GM19023 (cell line): ENCODE measurements at regions not wholly inside any gene's neighbourhood (a gene's known extent, or its start where the extent isn't known, plus 50 kb on each side); places are given as distances from the start of the nearest gene placed in this dataset.
A peak's percentile ranks its signal among the peaks of the same experiment; 100 is the strongest.
"Not testable (repeated sequence)": the region's sequence is repeated elsewhere in the genome, so short reads cannot be mapped to it uniquely, and the experiment has no call there.

ENCODE experiments used
- ATAC-seq: cut with Tn5 transposase; IDR thresholded peaks from one replicate; pipeline ENCODE4 v1.9.1; 2021; ENCODE audit warnings: mild to moderate bottlenecking, moderate library complexity; ENCODE audit not compliant: unreplicated experiment

DNA sequence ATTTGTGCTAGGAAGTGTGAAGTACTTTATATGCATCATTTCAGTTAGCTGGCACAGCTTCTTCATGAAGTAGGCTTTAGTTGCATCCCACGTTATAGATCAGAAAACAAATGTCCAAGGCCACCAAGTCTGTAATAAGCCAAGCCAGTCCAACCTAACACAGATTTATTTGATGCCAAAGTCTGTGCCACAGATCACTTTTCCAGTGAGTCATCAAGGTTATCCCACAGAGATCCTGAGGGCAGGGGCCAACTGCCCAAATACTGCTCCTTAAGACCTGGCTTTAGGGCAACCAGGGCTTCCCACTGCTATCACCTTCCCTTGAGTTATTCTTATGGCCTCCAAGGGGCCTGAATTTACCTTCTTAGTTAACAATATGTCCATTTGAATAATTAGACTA, 1340.4 kb downstream of the XPNPEP1 start:
- no peak for ATAC-seq

DNA sequence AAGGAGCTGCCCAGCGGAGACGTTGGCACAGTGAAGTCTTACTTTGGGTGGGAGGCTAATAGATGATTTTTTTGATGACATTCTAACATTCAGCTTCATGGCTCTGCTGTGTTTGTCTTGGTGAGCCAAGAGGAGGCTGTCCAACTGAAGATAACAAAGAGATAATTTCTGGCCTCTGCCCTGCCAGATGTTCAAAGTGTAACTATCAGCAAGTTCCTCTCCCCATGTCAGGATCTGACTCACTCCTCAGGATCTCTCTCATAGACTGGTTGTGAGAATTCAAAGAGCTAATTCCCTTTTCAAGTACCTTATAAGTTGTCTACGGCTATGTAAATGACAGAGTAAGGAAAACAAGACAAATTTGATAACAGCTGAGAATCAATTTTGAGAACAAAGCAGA, 1340.9 kb downstream of the XPNPEP1 start:
- no peak for ATAC-seq

DNA sequence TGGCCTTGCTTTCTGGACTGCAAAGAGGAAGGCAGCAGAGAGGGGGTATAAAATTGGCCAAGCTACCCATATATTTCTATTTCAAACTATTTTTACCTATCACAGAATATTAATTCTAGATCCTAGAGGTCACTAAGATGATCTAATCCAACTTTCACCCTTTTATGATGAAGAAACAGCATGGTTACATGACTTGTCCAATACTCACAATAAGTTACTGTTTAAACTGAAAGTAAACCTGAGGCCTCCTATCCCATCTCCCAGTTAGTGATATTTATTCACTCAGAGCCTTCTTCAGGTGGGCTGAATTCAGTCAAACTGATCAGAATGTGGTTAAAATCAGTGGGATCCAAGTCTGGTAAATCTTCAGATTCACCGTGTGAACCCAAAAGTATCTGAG, 1345.1 kb downstream of the XPNPEP1 start:
- no peak for ATAC-seq

DNA sequence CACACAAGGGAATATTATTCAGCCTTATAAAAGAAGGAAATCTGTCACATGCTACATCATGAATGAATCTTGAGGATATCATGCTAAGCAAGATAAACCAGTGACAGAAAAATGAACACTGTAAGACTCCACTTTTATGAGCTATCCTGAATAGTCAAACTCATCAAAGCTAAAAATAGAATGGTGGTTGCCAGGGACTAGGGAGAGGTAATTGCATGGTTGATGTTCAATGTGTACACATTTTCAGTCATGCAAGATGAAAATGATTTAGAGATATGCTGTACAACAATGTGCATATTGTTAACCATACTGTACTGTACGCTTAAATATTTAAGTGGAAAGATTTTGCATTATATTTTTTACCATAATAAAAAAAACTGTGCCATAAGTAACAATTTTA, 1349.1 kb downstream of the XPNPEP1 start:
- ATAC-seq = no peak

DNA sequence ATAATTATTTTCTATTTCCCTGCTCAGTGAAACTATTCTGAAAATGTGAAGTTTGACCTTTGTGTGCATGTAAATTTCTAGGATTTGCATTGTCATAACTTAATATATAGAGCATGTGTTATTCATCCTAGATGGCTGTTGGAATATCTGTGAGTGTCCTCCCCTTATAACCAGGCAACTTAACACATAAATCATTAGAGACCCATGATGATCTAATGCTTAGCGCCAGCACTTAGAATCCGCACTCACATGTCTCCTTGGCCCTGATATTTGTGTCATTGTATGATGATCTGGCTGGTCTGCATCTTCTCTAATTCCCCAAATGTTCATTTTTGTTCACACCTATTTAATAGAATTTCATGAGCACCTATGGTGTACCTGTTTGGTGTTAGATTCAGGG, 1354.5 kb downstream of the XPNPEP1 start:
- no peak for ATAC-seq

DNA sequence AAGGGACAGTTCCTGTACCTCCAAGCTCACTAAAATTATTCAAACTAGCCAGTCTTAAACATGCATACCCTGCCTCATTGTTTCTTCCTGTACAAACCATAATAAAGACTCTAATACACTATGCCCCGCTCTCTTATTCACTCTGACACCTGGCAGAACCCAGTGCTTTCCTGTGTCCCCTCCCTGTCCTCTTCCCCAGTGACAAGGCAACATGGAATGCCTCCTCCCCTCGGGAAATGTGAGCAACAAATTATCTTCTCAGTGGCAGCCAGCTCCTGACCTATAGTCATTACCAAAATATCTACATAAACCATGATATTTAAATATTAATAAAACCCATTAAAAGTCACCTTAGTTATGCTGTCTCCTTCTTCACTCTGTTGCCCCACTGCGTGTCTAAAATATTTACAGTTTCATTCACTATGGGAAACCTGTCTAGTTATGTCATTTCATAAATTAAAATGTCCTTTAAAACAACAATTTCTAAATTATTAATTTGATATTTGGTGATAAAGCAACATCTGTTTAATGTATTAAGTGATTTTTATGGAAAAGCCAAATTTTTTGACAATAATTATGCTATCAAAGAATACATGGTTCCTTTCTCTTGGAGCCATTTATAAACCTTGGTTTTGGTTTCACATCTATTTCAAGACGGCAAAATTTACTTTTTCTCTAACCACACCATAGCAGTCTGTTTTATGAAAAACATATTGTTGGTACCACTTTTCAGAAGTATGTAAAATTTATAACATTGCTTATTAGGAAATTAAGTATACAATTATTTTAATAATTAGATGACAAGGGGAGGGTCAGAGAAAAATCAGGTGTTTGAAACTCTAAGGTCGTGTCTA, 1355.2 kb downstream of the XPNPEP1 start:
- peak; percentile 45 for ATAC-seq

DNA sequence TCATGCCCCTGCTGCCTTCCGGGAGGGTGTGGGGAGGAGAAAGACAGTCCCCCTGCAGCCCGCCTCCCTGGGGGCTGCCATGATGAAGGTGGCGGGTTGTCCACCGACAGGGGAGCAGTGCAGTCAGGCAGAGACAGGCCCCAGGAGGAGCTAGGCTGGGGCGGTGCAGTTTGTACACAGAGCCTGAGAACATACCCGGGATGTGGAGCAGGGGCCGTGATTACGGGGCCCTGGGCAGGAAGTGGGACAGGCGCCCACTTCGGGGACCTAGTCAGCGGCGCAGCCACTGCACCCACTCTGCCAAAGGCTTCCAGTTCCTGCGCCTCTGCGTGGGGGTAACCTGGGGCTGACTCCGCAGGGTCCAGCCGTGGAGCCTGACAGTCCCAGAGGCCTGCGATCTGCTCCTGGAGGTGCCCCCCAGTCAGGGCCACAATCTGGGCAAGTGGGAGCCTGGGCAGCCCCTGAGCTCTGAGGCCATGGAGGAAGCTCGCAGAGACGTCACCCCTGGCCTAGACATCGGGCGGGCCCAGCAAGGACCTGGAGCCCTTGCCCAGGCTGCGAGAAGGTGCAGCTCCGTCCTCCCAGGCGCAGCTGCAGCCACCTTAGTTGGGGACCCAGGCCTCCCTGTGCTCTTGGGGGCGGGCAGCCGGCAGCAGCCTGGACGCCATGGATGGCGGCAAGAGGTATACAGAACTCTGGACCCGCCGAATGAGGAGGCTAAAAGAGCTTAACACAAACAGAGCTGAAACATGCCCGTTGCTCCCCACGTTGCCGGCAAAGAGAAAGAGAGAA, 1356.8 kb downstream of the XPNPEP1 start:
- ATAC-seq = no peak

DNA sequence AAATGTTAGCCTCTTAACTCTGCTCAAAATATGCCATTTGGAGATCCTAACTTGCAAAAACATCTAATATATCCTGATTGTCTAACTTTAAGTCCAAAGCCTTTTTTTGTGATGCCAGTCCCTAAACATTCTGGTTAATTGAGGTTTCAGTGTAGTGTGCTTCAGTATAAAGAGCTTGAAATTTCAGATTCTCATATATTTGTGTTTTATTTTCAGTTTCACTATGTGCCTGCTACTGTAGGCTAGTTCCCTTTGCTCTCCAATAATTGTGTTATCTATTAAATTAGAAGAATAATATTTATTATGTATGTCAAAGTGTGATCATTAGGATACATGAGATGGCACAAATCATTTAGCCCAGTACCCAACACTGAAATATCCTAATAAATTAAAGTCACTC, 1361.2 kb downstream of the XPNPEP1 start:
- ATAC-seq = no peak

DNA sequence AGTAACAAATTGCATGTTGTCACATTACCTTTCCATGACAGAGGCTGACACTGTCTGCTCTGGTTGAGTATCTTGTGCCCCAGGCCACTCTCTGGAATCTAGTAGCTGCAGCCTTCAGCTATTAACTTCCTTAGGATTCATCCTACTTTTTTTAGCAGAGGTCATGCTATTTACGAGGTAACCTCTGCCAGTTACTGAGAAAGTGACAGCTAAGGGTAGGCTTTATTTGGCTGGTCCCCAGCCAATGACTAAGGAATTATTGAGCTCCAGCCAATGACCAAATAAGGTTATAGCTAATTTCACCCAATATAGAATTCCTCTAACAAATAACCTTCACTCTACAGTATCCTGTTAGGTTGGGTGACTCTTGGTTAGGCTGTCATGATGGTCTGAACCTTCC, 1361.7 kb downstream of the XPNPEP1 start:
- no peak for ATAC-seq

DNA sequence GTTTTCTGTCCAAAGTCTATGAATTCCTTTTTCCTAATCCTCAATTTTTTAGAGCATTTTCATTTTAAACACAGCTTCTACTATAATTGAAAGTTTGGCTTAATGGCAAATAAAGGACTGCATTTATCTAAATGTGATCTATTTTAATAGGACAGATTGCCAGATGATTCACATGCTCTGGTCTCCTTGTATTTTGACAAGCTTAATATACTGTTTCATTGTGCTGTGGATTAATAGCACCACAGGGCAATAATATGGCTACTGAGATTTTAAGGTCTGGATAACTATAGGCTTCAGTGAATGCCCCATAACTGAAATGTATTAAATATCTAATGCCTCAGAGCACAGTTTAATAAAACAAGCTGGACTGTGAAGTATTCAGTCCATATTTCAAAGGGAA, 1362.8 kb downstream of the XPNPEP1 start:
- ATAC-seq = no peak

DNA sequence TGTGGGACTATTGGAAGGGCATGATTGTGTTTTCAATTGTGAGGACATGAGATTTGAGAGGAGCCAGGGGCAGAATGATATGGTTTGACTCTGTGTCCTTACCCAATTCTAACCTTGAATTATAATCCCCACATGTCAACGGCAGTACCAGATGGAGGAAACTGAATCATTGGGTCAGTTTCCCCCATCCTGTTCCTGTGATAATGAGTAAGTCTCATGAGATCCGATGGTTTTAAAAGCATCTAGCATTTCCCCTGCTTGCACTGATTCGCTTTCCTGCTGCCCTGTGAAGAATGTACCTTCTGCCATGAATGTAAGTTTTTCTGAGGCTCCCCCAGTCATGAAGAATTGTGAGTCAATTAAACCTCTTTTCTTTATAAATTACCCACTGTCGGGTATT, 1367.1 kb downstream of the XPNPEP1 start:
- no peak for ATAC-seq

DNA sequence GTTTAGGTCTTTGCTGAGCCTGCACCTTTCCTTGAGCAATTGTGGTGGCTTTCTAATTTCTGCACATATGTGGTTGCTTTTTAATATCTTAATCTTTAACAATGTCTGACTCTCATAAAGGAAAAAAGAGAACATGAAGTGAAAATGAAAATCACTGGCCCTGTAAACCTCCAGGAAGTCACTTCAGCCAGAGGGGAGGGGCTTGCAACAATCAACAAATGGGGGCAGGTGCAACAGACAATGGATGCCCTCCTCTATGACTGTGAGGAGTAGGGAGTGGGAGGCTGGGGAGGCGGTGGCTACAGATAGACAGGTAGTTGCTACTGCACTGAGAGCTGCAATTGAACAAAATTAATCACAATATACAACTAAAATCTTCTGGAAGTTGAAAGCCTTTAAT, 1377.4 kb downstream of the XPNPEP1 start:
- peak; percentile 79 for ATAC-seq

DNA sequence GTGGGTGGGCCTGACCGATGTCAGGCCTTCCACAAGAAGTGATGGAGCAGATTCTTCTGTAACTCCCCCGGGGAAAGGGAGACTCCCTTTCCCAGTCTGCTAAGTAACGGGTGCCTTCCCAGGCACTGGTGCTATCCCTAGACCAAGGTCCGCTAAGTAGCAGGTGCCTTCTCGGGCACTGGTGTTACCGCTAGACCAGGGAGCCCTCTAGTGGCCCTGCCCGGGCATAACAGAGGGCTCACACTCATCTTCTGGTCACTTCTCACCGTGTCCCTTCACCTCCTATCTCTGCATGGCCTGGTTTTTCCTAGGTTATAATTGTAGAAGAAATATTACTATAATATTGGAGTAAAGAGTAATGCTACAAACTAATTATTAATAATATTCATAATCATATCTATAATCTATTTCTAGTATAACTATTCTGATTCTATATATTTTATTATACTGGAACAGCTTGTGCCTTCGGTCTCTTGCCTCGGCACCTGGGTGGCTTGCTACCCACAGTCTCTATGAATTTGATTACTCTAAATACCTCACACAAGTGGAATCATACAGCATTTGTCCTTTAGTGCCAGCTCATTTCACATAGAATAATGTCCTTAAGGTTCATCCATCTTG, 1378.7 kb downstream of the XPNPEP1 start:
- peak; percentile 83 for ATAC-seq

DNA sequence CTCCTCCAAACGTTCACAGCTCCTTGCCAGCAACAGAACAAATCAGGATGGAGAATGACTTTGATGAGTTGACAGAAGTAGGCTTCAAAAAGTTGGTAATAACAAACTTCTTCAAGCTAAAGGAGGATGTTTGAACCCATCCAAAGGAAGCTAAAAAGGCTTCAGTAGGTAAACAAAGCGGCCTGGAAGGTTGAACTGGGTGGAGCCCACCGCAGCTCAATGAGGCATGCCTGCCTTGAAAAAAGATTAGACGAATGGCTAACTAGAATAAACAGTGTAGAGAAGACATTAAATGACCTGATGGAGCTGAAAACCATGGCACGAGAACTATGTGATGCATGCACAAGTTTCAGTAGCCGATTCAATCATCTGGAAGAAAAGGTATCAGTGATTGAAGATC, 1369.0 kb upstream of the SORCS1 start:
- ATAC-seq = not testable (repeated sequence)

DNA sequence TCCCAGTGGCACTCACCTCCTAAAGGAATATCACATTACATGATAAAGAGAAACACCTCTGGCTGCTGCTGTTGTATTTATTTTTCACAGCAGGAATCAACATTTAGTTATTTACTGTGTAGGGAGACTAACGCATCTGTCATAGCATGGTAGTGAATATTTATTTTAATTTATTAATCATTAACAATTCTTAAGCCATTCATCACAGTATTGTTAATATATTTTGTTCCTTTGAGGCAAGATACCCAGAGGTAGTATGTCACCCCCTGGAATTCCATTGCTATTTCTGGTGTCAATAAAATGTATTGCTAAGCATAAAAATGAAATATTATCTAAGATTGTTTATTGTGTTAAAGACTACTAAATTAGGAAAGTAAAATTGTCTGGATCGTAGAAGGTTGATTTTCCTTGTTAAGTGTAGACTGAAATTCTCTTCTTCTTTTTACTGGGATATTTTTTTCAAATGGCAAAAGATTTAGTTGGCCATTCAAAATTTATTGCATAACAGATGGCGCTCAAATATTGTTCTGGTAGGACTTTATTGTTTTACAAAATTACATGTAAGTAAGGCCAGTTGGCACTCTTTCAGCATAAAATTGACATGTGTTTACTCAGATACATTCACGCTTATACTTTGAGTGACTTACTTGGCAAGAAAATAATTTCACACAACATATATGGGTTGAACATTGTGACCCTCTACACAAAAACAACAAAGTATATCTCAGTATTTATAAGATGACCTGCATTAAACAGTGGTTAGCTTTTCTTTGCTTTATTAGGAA, 1358.7 kb upstream of the SORCS1 start:
- ATAC-seq = no peak

DNA sequence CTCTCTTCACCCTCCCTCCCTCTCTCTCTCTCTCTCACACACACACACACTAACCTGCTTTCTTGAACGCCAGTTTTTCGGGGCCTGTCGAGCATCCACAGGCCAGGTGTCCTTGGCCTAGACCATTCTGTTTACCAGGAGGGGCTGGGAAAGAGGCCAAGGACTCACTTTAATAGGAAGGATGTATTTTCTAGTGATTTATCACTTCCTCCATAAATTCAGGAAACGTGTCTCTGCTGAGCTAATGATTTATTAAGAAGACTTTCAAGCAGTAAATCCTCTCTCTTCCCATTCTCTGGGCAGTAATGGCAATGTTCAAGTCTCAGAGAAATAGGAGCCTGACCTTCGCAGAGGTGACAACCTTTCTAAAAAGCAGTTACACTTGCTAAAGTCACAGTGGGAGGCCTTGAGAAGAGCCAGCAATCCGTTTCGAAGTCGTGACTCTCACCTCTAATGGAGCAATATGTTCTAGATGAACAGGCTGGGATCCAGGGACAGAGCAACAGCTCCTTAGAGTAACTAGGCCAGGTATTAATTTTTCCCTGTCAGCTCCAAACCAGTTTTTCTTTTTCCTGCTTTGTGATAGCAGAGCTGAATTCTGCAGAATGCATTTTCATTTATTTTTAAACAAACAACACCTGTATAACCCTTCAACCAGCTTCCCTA, 1357.5 kb upstream of the SORCS1 start:
- ATAC-seq = no peak

DNA sequence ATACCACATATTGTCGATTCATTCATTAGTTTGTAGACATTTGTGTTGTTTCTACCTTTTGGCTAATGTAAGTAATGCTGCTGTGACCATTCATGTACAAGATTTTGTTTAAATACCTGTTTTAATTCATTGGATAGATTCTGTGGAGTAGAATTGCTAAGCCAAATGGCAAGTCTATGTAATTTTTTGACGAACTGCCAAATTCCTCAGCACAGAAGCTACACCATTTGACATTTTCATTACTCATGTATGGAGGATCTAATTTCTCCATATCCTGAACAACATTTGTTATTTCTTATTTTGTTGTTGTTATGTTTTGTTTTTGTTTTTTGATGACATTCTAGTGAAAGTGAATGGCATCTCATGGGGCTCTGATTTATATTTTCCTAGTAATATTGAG, 1351.3 kb upstream of the SORCS1 start:
- no peak for ATAC-seq

DNA sequence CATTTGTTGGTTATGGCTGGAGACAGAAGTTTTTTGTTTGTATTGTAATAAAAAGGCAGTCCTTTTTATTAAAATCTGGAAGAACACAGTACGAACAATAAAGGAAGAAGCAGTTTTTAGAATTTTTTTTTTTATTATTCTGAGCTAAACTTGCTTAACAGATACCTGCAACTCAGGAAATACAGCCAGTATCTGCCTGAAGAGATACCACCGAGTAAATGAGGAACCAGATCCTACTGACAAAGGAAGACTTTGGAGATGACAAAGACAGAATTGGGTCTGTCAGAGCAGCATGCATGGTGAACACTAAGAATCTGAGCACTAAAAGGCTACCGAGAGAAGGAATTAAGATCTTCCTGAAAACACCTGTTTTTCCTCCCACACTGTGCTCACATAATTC, 1335.9 kb upstream of the SORCS1 start:
- ATAC-seq = no peak

DNA sequence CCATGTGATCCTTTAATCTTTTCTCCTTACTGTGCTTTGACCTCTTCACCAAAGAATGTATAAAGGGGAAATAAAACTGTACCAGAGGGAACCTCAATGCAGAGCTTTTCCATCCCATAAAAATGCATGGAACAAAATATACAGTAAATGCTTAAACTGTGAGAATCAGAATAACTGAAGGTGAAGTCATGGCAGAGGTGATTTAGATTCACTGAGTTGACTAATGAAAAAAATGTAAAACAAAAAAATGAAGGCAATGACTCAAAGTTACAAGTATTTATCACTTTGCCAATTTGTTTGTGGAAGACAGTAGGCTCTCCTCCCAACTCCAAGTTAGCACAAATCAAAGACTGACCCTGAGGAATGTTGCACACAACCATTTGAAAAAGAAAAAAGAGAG, 1331.6 kb upstream of the SORCS1 start:
- ATAC-seq = no peak

DNA sequence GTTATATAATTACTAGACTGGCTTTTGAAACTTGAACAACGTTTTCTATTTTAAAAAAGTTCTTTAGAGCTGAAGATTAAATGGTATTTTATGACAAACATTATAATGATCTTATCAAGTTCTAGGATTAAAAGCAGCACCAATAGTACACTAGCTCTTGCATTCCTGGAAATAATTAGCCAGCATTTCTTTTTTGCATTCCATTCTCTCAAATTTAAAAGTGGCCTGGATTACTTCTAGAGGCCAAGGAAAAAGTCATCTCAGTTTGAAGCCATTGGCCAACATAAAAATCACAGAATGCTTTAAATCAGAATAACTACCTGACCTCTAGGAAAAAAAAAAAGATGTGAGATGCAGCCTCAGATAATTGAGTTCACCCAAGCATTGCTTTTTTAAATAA, 1326.4 kb upstream of the SORCS1 start:
- no peak for ATAC-seq

DNA sequence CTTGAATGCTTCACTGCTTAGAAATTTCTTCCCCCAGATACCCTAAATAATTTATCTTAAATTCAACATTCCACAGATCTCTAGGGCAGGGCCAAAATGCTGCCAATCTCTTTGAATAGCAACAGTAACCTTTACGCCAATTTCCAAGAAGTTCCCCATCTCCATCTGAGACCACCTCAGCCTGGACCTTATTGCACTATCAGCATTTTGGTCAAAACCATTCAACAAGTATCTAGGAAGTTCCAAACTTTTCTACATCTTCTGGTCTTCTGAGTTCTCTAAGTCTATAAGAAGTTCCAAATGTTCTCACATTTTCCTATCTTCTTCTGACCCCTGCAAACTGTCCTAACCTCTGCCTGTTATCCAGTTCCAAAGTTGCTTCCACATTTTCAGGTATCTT, 1306.9 kb upstream of the SORCS1 start:
- no peak for ATAC-seq
